Type B pancreatic cell (in vitro differentiated cells): ENCODE measurements at regions not wholly inside any gene's neighbourhood (a gene's known extent, or its start where the extent isn't known, plus 50 kb on each side); places are given as distances from the start of the nearest gene placed in this dataset.

ENCODE experiments used
- DNase-seq: peaks from one replicate; pipeline ENCODE4 v3.0.0; 2021; ENCODE audit warnings: mixed read lengths; ENCODE audit not compliant: unreplicated experiment; ENCODE audit errors: extremely low spot score
- H3K27ac Mint-ChIP-seq: 2 replicates; pipeline ENCODE4 v1.8.0; 2021; ENCODE audit warnings: mild to moderate bottlenecking, mixed read lengths
- H3K27me3 Mint-ChIP-seq: 2 replicates; pipeline ENCODE4 v1.8.0; 2021; ENCODE audit warnings: mixed read lengths
- H3K36me3 Mint-ChIP-seq: 2 replicates; pipeline ENCODE4 v1.8.0; 2021; ENCODE audit warnings: mixed read lengths
- H3K4me1 Mint-ChIP-seq: one replicate; pipeline ENCODE4 v1.8.0; 2021; ENCODE audit warnings: mixed read lengths; ENCODE audit not compliant: unreplicated experiment
- H3K4me3 Mint-ChIP-seq: 2 replicates; pipeline ENCODE4 v1.8.0; 2021; ENCODE audit warnings: mild to moderate bottlenecking, mixed read lengths
- H3K9me3 Mint-ChIP-seq: 2 replicates; pipeline ENCODE4 v1.8.0; 2021; ENCODE audit warnings: mixed read lengths
- TF ChIP-seq, protein P1 (sequence below): fragments of 200-600 bp; sonication (generic); conservative IDR thresholded peaks from 2 replicates; pipeline ENCODE4 v1.5.0; 2021; ENCODE audit warnings: antibody characterized with exemption, mild to moderate bottlenecking

GRCh38 chr4:36492590-36492989 lies 211.2 kb downstream of the DTHD1 start:
- Mint-ChIP-seq H3K27ac (no peak overlapping the region), H3K36me3 (no peaks in the 10 kb centered on the region), H3K27me3 (no peaks in the 10 kb centered on the region), H3K4me1 (peaks cover 6% of the 10 kb centered on the region), H3K9me3 (no peaks in the 10 kb centered on the region), H3K4me3 (no peak overlapping the region)
- TF ChIP-seq, protein P1, sequence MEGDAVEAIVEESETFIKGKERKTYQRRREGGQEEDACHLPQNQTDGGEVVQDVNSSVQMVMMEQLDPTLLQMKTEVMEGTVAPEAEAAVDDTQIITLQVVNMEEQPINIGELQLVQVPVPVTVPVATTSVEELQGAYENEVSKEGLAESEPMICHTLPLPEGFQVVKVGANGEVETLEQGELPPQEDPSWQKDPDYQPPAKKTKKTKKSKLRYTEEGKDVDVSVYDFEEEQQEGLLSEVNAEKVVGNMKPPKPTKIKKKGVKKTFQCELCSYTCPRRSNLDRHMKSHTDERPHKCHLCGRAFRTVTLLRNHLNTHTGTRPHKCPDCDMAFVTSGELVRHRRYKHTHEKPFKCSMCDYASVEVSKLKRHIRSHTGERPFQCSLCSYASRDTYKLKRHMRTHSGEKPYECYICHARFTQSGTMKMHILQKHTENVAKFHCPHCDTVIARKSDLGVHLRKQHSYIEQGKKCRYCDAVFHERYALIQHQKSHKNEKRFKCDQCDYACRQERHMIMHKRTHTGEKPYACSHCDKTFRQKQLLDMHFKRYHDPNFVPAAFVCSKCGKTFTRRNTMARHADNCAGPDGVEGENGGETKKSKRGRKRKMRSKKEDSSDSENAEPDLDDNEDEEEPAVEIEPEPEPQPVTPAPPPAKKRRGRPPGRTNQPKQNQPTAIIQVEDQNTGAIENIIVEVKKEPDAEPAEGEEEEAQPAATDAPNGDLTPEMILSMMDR = no peak
- DNase-seq = no peak

GRCh38 chr4:36493251-36493650 lies 211.8 kb downstream of the DTHD1 start:
- Mint-ChIP-seq H3K9me3 (no peaks in the 10 kb centered on the region), H3K36me3 (no peaks in the 10 kb centered on the region), H3K27ac (no peak overlapping the region), H3K4me1 (peaks cover 6% of the 10 kb centered on the region), H3K27me3 (no peaks in the 10 kb centered on the region), H3K4me3 (no peak overlapping the region)
- TF ChIP-seq, protein P1 = no peak
- no peak for DNase-seq

GRCh38 chr4:36494016-36494415 lies 212.6 kb downstream of the DTHD1 start:
- Mint-ChIP-seq H3K36me3 (no peaks in the 10 kb centered on the region), H3K9me3 (no peaks in the 10 kb centered on the region), H3K27ac (no peak overlapping the region), H3K4me1 (peaks cover under 1% of the 10 kb centered on the region), H3K4me3 (no peak overlapping the region), H3K27me3 (no peaks in the 10 kb centered on the region)
- no peak for DNase-seq
- TF ChIP-seq, protein P1 = no peak

GRCh38 chr4:36494747-36495146 lies 213.3 kb downstream of the DTHD1 start:
- Mint-ChIP-seq H3K36me3 (no peaks in the 10 kb centered on the region), H3K4me1 (no peaks in the 10 kb centered on the region), H3K27ac (no peak overlapping the region), H3K4me3 (no peak overlapping the region), H3K27me3 (no peaks in the 10 kb centered on the region), H3K9me3 (no peaks in the 10 kb centered on the region)
- no peak for DNase-seq
- TF ChIP-seq, protein P1 = no peak

DNA sequence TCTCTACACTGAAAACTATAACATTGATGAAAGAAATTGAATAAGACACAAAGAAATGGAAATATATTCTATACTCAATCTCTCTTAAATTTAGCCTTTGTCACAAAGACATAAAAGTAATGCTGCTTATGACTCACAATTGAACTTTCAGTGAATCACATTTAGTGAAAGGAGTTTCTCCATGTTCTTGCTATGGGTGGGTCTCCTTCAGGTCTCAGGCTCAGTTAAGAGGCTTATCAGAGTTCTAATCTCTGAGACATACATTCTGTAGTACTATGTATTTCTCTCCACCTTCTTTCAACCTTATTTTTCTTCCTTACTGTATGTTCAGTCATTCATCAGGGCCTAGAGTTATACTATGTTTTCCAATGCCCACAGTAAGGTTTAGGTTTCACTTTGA lies 220.9 kb downstream of the DTHD1 start:
- no peak for DNase-seq
- Mint-ChIP-seq H3K9me3 (no peaks in the 10 kb centered on the region), H3K36me3 (no peaks in the 10 kb centered on the region), H3K4me1 (no peaks in the 10 kb centered on the region), H3K4me3 (no peak overlapping the region), H3K27me3 (no peaks in the 10 kb centered on the region), H3K27ac (no peak overlapping the region)
- TF ChIP-seq, protein P1 = no peak

GRCh38 chr4:36508394-36508793 lies 227.0 kb downstream of the DTHD1 start:
- Mint-ChIP-seq H3K36me3 (no peaks in the 10 kb centered on the region), H3K4me3 (no peak overlapping the region)

More at GRCh38 chr4:36508394-36508793, 227.0 kb downstream of the DTHD1 start:
- Mint-ChIP-seq H3K4me1 (no peaks in the 10 kb centered on the region), H3K9me3 (no peaks in the 10 kb centered on the region), H3K27ac (no peak overlapping the region), H3K27me3 (no peaks in the 10 kb centered on the region)
- DNase-seq = no peak
- TF ChIP-seq, protein P1 = no peak
